DND-41 (cell line): ENCODE measurements at regions not wholly inside any gene's neighbourhood (a gene's known extent, or its start where the extent isn't known, plus 50 kb on each side); places are given as distances from the start of the nearest gene placed in this dataset.

Experiments
- ATAC-seq: fragments of 200-7000 bp; cut with Tn5 transposase; 3 replicates; pipeline ENCODE4 v1.9.1; 2021; ENCODE audit warnings: low read depth; ENCODE audit not compliant: insufficient read depth
- DNase-seq: peaks from one replicate; pipeline ENCODE4 v3.0.0-alpha.2; 2020
- H2AFZ ChIP-seq: 2 replicates; pipeline ENCODE4 v1.6.0; 2012; ENCODE audit warnings: low read depth, low read length
- H3K27ac ChIP-seq: 2 replicates; pipeline ENCODE4 v1.5.1; 2012; ENCODE audit warnings: low read length, inconsistent platforms
- H3K27me3 ChIP-seq: fragments of 200-600 bp; sonication (generic); 2 replicates; pipeline ENCODE4 v1.6.0; 2012; ENCODE audit warnings: low read length, mild to moderate bottlenecking, inconsistent platforms; ENCODE audit not compliant: insufficient read depth, poor library complexity
- H3K36me3 ChIP-seq: 2 replicates; pipeline ENCODE4 v1.5.1; 2012; ENCODE audit warnings: low read length, inconsistent platforms; ENCODE audit not compliant: insufficient read depth
- H3K4me1 ChIP-seq: 2 replicates; pipeline ENCODE4 v1.5.1; 2012; ENCODE audit warnings: mild to moderate bottlenecking, low read length; ENCODE audit not compliant: insufficient read depth
- H3K4me2 ChIP-seq: 2 replicates; pipeline ENCODE4 v1.6.0; 2012; ENCODE audit warnings: mild to moderate bottlenecking, moderate library complexity, low read length, inconsistent platforms; ENCODE audit not compliant: insufficient read depth
- H3K4me3 ChIP-seq, 2 experiments: fragments of 200-600 bp in 1 of 2; shearing (Covaris generic) in 1 of 2; 2 replicates each; pipeline ENCODE4 v1.5.1; 2012 to 2016; ENCODE audit warnings: inconsistent platforms in 2 of 2, low read length in 2 of 2, mild to moderate bottlenecking in 2 of 2, low read depth in 1 of 2, moderate library complexity in 1 of 2
- H3K79me2 ChIP-seq: 2 replicates; pipeline ENCODE4 v1.6.0; 2012; ENCODE audit warnings: low read length, inconsistent platforms; ENCODE audit not compliant: insufficient read depth
- H3K9ac ChIP-seq: 2 replicates; pipeline ENCODE4 v1.6.0; 2012; ENCODE audit warnings: low read depth, mild to moderate bottlenecking, inconsistent platforms, low read length, moderate library complexity
- H3K9me3 ChIP-seq: 2 replicates; pipeline ENCODE4 v1.5.1; 2012; ENCODE audit warnings: low read length, moderate library complexity, mild to moderate bottlenecking, inconsistent platforms; ENCODE audit not compliant: insufficient read depth, severe bottlenecking
- H4K20me1 ChIP-seq: 2 replicates; pipeline ENCODE4 v1.6.0; 2012; ENCODE audit warnings: low read length; ENCODE audit not compliant: insufficient read depth
- EZH2 ChIP-seq: IDR thresholded peaks from 3 replicates; pipeline ENCODE4 v1.6.1; 2012; ENCODE audit warnings: borderline replicate concordance, low read depth, mild to moderate bottlenecking, moderate library complexity, low read length, inconsistent platforms; ENCODE audit not compliant: severe bottlenecking
- TF ChIP-seq, protein P1 (sequence below): IDR thresholded peaks from 2 replicates; pipeline ENCODE4 v1.5.1; 2012; ENCODE audit warnings: borderline replicate concordance, low read length, moderate library complexity, mild to moderate bottlenecking; ENCODE audit not compliant: poor library complexity, severe bottlenecking; ENCODE audit errors: extremely low read depth

DNA sequence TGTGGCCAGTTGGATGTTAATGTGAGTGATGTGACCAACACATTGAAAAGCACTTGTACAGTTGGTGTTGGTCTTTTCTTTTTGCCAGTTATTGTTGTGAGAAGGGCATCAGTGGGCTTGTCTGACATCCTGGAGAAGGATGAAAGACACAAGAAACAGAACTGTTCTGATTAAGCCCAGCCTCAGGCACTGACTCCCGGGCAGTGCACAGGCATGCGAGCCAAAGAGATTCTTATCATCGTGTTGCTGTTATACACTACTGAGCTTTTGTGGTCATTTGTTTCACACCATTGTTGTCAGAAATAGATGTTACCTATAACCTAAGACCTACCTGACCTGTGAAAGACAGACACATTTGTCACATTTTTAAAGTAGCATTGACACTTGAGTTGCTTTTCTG lies 236.8 kb upstream of the CA10 start:
- H3K4me1 ChIP-seq, result no peaks in the 10 kb centered on the region
- no peaks in the 10 kb centered on the region for H4K20me1 ChIP-seq
- DNase-seq (no peak), ATAC-seq (no peak)
- H3K4me3 ChIP-seq, result no peak overlapping the region
- H3K9ac ChIP-seq, result no peak overlapping the region
- no peaks in the 10 kb centered on the region for H3K9me3 ChIP-seq
- H3K27me3 ChIP-seq, result no peaks in the 10 kb centered on the region
- H3K36me3 ChIP-seq, result no peaks in the 10 kb centered on the region
- TF ChIP-seq EZH2, result no peak
- TF ChIP-seq, protein P1, sequence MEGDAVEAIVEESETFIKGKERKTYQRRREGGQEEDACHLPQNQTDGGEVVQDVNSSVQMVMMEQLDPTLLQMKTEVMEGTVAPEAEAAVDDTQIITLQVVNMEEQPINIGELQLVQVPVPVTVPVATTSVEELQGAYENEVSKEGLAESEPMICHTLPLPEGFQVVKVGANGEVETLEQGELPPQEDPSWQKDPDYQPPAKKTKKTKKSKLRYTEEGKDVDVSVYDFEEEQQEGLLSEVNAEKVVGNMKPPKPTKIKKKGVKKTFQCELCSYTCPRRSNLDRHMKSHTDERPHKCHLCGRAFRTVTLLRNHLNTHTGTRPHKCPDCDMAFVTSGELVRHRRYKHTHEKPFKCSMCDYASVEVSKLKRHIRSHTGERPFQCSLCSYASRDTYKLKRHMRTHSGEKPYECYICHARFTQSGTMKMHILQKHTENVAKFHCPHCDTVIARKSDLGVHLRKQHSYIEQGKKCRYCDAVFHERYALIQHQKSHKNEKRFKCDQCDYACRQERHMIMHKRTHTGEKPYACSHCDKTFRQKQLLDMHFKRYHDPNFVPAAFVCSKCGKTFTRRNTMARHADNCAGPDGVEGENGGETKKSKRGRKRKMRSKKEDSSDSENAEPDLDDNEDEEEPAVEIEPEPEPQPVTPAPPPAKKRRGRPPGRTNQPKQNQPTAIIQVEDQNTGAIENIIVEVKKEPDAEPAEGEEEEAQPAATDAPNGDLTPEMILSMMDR, result no peak
- no peak overlapping the region for H3K27ac ChIP-seq
- no peak overlapping the region for H2AFZ ChIP-seq
- H3K79me2 ChIP-seq, result no peaks in the 10 kb centered on the region
- H3K4me2 ChIP-seq, result no peak overlapping the region

DNA sequence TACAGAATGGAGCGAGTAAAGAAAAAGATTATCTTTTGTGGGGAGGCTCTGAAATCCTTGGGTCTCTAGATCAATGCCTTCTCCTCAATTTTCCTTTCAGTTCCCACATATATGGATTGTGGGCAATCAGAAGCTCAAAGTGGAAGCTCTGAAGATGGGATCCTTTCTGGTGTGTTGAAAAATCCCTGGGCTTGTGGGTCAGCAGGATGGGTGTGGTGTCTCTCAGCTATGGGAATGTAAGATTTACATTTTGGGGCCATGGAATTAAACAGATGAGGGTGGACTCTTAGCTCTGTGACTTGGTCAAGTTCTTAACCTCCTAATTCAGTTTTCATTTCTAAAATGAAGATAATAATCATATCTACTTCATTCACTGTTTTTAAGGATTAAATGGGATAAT lies 231.9 kb upstream of the CA10 start:
- no peak for DNase-seq
- Histone ChIP-seq H4K20me1 (no peaks in the 10 kb centered on the region; the same call in 1 of the 2 replicates), H3K4me2 (no peak overlapping the region), H3K4me3 (no peak overlapping the region), H3K9ac (no peak overlapping the region), H3K9me3 (no peaks in the 10 kb centered on the region), H3K27me3 (no peaks in the 10 kb centered on the region), H3K27ac (no peak overlapping the region), H3K36me3 (no peaks in the 10 kb centered on the region), H3K79me2 (no peaks in the 10 kb centered on the region), H2AFZ (no peak overlapping the region), H3K4me1 (no peaks in the 10 kb centered on the region)
- no peak for ATAC-seq
- TF ChIP-seq EZH2, result no peak
- TF ChIP-seq, protein P1, result no peak

DNA sequence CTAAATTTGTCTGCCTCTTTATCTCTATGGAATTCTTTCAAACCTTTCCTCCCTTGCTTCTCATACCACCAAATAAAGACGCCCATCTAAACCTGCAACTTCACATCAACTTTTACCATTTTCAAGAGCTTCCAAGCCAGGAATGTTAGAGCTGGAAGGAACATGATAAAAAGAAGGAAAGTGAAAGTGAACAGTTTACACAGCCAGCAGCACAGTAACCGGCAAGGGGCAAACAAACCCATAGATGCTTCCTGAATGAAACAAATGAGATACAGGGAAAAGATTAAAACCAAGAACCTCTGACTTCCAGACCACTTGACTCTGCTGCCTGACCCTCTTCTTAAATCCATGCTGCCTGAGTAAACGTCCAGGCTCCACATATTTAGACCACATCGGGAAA lies 231.1 kb upstream of the CA10 start:
- H3K4me1 ChIP-seq, result no peaks in the 10 kb centered on the region
- DNase-seq, result no peak
- no peak for ATAC-seq
- H3K4me2 ChIP-seq, result no peak overlapping the region
- TF ChIP-seq, protein P1, result no peak
- TF ChIP-seq EZH2, result no peak
- no peak overlapping the region for H2AFZ ChIP-seq
- no peaks in the 10 kb centered on the region for H3K36me3 ChIP-seq
- H3K79me2 ChIP-seq, result no peaks in the 10 kb centered on the region
- no peaks in the 10 kb centered on the region for H3K27me3 ChIP-seq
- H4K20me1 ChIP-seq, result no peaks in the 10 kb centered on the region; the same call in 1 of the 2 replicates
- H3K9me3 ChIP-seq, result no peaks in the 10 kb centered on the region
- H3K27ac ChIP-seq, result no peak overlapping the region
- H3K4me3 ChIP-seq, result no peak overlapping the region
- H3K9ac ChIP-seq, result no peak overlapping the region

DNA sequence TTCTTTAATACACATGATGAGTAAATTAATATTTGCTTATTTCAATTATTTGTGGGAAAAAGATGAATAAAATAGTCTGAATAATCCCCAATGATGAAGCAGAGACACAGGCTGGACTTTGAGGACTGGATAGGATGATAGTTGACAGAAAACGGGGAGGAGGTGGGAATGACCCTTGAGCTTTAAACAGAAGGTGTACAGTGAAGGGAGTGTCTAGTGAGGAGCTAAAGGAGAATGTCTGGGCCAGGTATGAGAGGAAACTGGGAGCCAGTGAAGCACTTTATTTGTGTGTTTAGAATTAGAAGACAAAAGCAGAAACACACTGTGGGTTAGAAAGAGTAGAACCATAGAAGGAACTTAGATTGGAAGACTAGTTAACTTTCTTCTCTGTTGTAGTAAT lies 230.4 kb upstream of the CA10 start:
- H3K36me3 ChIP-seq, result no peaks in the 10 kb centered on the region
- TF ChIP-seq EZH2, result no peak
- TF ChIP-seq, protein P1, result no peak
- no peak overlapping the region for H3K4me2 ChIP-seq
- no peaks in the 10 kb centered on the region for H3K9me3 ChIP-seq
- no peak overlapping the region for H3K9ac ChIP-seq
- H3K27ac ChIP-seq, result no peak overlapping the region
- no peaks in the 10 kb centered on the region for H3K27me3 ChIP-seq
- H2AFZ ChIP-seq, result no peak overlapping the region
- no peak overlapping the region for H3K4me3 ChIP-seq
- H3K79me2 ChIP-seq, result no peaks in the 10 kb centered on the region
- ATAC-seq (no peak), DNase-seq (no peak)
- H4K20me1 ChIP-seq, result no peaks in the 10 kb centered on the region; the same call in 1 of the 2 replicates
- no peaks in the 10 kb centered on the region for H3K4me1 ChIP-seq
